GM19467 (cell line): ENCODE measurements at regions not wholly inside any gene's neighbourhood (a gene's known extent, or its start where the extent isn't known, plus 50 kb on each side); places are given as distances from the start of the nearest gene placed in this dataset.

Experiments
- ATAC-seq: cut with Tn5 transposase; IDR thresholded peaks from one replicate; pipeline ENCODE4 v1.9.1; 2021; ENCODE audit warnings: mild to moderate bottlenecking, moderate library complexity; ENCODE audit not compliant: unreplicated experiment

- ATAC-seq = no peak
Observed at GRCh38 chr3:124591699-124592098, 138.6 kb upstream of the UMPS start.

GRCh38 chr3:124592658-124593441, 137.4 kb upstream of the UMPS start:
- no peak for ATAC-seq

GRCh38 chr3:124593442-124593829, 136.8 kb upstream of the UMPS start:
- no peak for ATAC-seq

- ATAC-seq = no peak
Observed at GRCh38 chr3:124594581-124594980, 135.7 kb upstream of the UMPS start.

- no peak for ATAC-seq
Observed at GRCh38 chr3:124597273-124597672, 133.0 kb upstream of the UMPS start.

GRCh38 chr3:124597979-124598378, 132.3 kb upstream of the UMPS start:
- no peak for ATAC-seq

- no peak for ATAC-seq
Observed at GRCh38 chr3:124599147-124599765, 131.0 kb upstream of the UMPS start.

GRCh38 chr3:124599779-124600693, 130.2 kb upstream of the UMPS start:
- ATAC-seq = no peak

GRCh38 chr3:124600765-124601164, 129.5 kb upstream of the UMPS start:
- ATAC-seq = no peak

GRCh38 chr3:124601190-124601589, 129.1 kb upstream of the UMPS start:
- ATAC-seq = no peak

GRCh38 chr3:124602980-124603627, 127.1 kb upstream of the UMPS start:
- ATAC-seq = no peak

GRCh38 chr3:124605781-124606579, 124.3 kb upstream of the UMPS start:
- no peak for ATAC-seq

GRCh38 chr3:124607163-124607562, 123.1 kb upstream of the UMPS start:
- no peak for ATAC-seq

GRCh38 chr3:124609402-124609801, 120.8 kb upstream of the UMPS start:
- no peak for ATAC-seq

GRCh38 chr3:124610130-124610529, 120.1 kb upstream of the UMPS start:
- no peak for ATAC-seq

GRCh38 chr3:124611520-124611919, 118.7 kb upstream of the UMPS start:
- ATAC-seq = no peak

GRCh38 chr3:124615896-124616543, 114.2 kb upstream of the UMPS start:
- ATAC-seq = no peak

- no peak for ATAC-seq
Observed at GRCh38 chr3:124617177-124617576, 113.1 kb upstream of the UMPS start.

GRCh38 chr3:124619887-124620599, 110.2 kb upstream of the UMPS start:
- no peak for ATAC-seq
